K562 (cell line): ENCODE measurements at regions not wholly inside any gene's neighbourhood (a gene's known extent, or its start where the extent isn't known, plus 50 kb on each side); places are given as distances from the start of the nearest gene placed in this dataset.

ENCODE experiments used
- ATAC-seq: fragments of 200-7000 bp; cut with Tn5 transposase; 3 replicates; pipeline ENCODE4 v1.9.1; 2020; ENCODE audit warnings: moderate library complexity
- BruUV-seq: library from RNA; stranded (reverse); fragments of 400-500 nt; replicated peaks from 2 replicates; lab custom pipeline; 2021; lab: Mats Ljungman, UMichigan
- CTCF ChIA-PET: fragments of 300-600 bp; formaldehyde crosslinking; extraction: SDS; loops from one replicate; lab custom pipeline; 2021; ENCODE audit warnings: low intra/inter-chr PET ratio; lab: Yijun Ruan, JAX
- POLR2A ChIA-PET: fragments of 300-600, 350-650 bp; sonication (Branson Sonifier 250); formaldehyde crosslinking; extraction: SDS; loops from one replicate; lab custom pipeline; 2021; ENCODE audit warnings: antibody characterized with exemption, inconsistent platforms; lab: Yijun Ruan, JAX
- DNase-seq, 4 experiments: peaks; one replicate each; pipeline versions ENCODE4 v3.0.0 to v3.0.0-alpha.2; 2011 to 2018; ENCODE audit warnings: low spot score in 3 of 4, mixed read lengths in 3 of 4; ENCODE audit errors: extremely low read depth in 1 of 4
- FAIRE-seq: peaks from 2 replicates; lab custom pipeline; 2011; peaks lifted over from hg19 to GRCh38; lab: Jason Lieb, UNC
- H2AFZ ChIP-seq: 2 replicates; pipeline ENCODE4 v1.6.0; 2011; ENCODE audit warnings: low read depth, low read length, control low read depth, inconsistent platforms
- H3K27ac ChIP-seq: fragments of 200-600 bp; 3 replicates; pipeline ENCODE4 v1.8.0; 2011; ENCODE audit warnings: low read depth, mild to moderate bottlenecking, control low read depth, inconsistent platforms, low read length, moderate library complexity, mixed read lengths; ENCODE audit errors: extremely low read depth
- H3K27me3 ChIP-seq, 2 experiments: fragments of 300-600 bp in 1 of 2; 2 replicates in 1 of 2; 3 replicates in 1 of 2; pipeline versions ENCODE4 v1.6.0 to v1.8.0; 2011; ENCODE audit warnings: inconsistent platforms in 2 of 2, low read length in 2 of 2, mild to moderate bottlenecking in 1 of 2, mixed read lengths in 1 of 2, moderate library complexity in 1 of 2; ENCODE audit not compliant: control insufficient read depth in 2 of 2, insufficient read depth in 2 of 2
- H3K36me3 ChIP-seq: fragments of 300-600 bp; 3 replicates; pipeline ENCODE4 v1.8.0; 2011; ENCODE audit warnings: mild to moderate bottlenecking, low read length, inconsistent platforms; ENCODE audit not compliant: control insufficient read depth, insufficient read depth
- H3K4me1 ChIP-seq, 2 experiments: fragments of 200-600 bp in 1 of 2; replicated peaks in 1 of 2; 2 replicates in 1 of 2; 3 replicates in 1 of 2; pipeline versions ENCODE4 v1.5.1 to v1.8.0; 2011; ENCODE audit warnings: inconsistent platforms in 2 of 2, low read length in 2 of 2, mild to moderate bottlenecking in 1 of 2, mixed read lengths in 1 of 2, moderate library complexity in 1 of 2; ENCODE audit not compliant: control insufficient read depth in 2 of 2, insufficient read depth in 2 of 2
- H3K4me2 ChIP-seq: 2 replicates; pipeline ENCODE4 v1.6.1; 2011; ENCODE audit warnings: low read length, control low read depth, inconsistent platforms, mixed read lengths; ENCODE audit not compliant: insufficient read depth
- H3K4me3 ChIP-seq: fragments of 200-600 bp; sonication (generic), shearing (Covaris generic); 2 replicates; pipeline ENCODE4 v1.5.1; 2016; ENCODE audit warnings: control low read depth, inconsistent platforms
- H3K79me2 ChIP-seq: fragments of 200-600 bp; 3 replicates; pipeline ENCODE4 v1.8.0; 2011; ENCODE audit warnings: low read length, inconsistent platforms; ENCODE audit not compliant: control insufficient read depth, insufficient read depth
- H3K9ac ChIP-seq, 2 experiments: 2 replicates each; pipeline versions ENCODE4 v1.6.0 to v1.6.1; 2011; ENCODE audit warnings: low read depth in 2 of 2, low read length in 2 of 2, control low read depth in 1 of 2, inconsistent platforms in 1 of 2, mild to moderate bottlenecking in 1 of 2, mixed read lengths in 1 of 2; ENCODE audit not compliant: insufficient read depth in 1 of 2
- H3K9me1 ChIP-seq: one replicate; pipeline ENCODE4 v1.6.0; 2011; ENCODE audit warnings: inconsistent platforms, mild to moderate bottlenecking, low read length, moderate library complexity; ENCODE audit not compliant: control insufficient read depth, insufficient read depth
- H3K9me3 ChIP-seq: replicated peaks from 2 replicates; pipeline ENCODE4 v1.5.1; 2011; ENCODE audit warnings: low read depth, low read length, inconsistent platforms; ENCODE audit not compliant: control insufficient read depth, insufficient read depth
- H4K20me1 ChIP-seq: replicated peaks from 2 replicates; pipeline ENCODE4 v1.6.1; 2011; ENCODE audit warnings: low read length, inconsistent platforms, mixed read lengths; ENCODE audit not compliant: control insufficient read depth, insufficient read depth
- BRF1 ChIP-seq: IDR thresholded peaks from 3 replicates; pipeline ENCODE4 v1.6.1; 2011; ENCODE audit warnings: borderline replicate concordance, mild to moderate bottlenecking; ENCODE audit not compliant: insufficient read length; ENCODE audit errors: extremely low read depth
- ESRRA ChIP-seq: fragments of 450-650 bp; IDR thresholded peaks from 2 replicates; pipeline ENCODE4 v1.6.1; 2014; ENCODE audit warnings: low read depth, mild to moderate bottlenecking, moderate library complexity, borderline replicate concordance
- HDGF ChIP-seq: fragments of 450-650 bp; IDR thresholded peaks from 2 replicates; pipeline ENCODE4 v1.6.1; 2016
- HSF4 ChIP-seq: fragments of 250-450 bp; sonication (Bioruptor Pico); IDR thresholded peaks from 2 replicates; pipeline ENCODE4 v2.1.2; 2022; ENCODE audit warnings: mild to moderate bottlenecking, moderate library complexity, borderline replicate concordance
- NR2F6 ChIP-seq: fragments of 450-650 bp; formaldehyde crosslinking; IDR thresholded peaks from 2 replicates; pipeline ENCODE4 v1.4.0; 2020; ENCODE audit warnings: mild to moderate bottlenecking
- PURB ChIP-seq: sonication (generic); formaldehyde crosslinking; IDR thresholded peaks from 2 replicates; pipeline ENCODE4 v1.9.0; 2021; ENCODE audit warnings: low read depth, mild to moderate bottlenecking, missing genetic modification reagents
- SAFB ChIP-seq: fragments of 200-400 bp; formaldehyde crosslinking; IDR thresholded peaks from 2 replicates; pipeline ENCODE4 v1.6.1; 2017; ENCODE audit warnings: low read depth, low read length, borderline replicate concordance
- SRSF3 ChIP-seq: fragments of 200-400 bp; formaldehyde crosslinking; IDR thresholded peaks from 2 replicates; pipeline ENCODE4 v1.6.1; 2016; ENCODE audit warnings: mild to moderate bottlenecking, low read length, moderate library complexity; ENCODE audit not compliant: insufficient read depth
- TAF15 ChIP-seq: fragments of 200-400 bp; formaldehyde crosslinking; IDR thresholded peaks from 2 replicates; pipeline ENCODE4 v1.6.1; 2017; ENCODE audit warnings: mild to moderate bottlenecking, low read depth, low read length, moderate library complexity
- ZNF253 ChIP-seq: fragments of 250-450 bp; sonication (Bioruptor Pico); conservative IDR thresholded peaks from 2 replicates; pipeline ENCODE4 v1.6.1; 2021; ENCODE audit warnings: mild to moderate bottlenecking
- ZNF583 ChIP-seq: fragments of 250-450 bp; sonication (Bioruptor Pico); IDR thresholded peaks from 2 replicates; pipeline ENCODE4 v1.4.0; 2020
- WGBS: fragments of 100-300 bp; shearing (Covaris generic); methylation state at CpG from one replicate; pipeline ENCODE4 v1.1.6; 2016; ENCODE audit warnings: low coverage, mixed read lengths; ENCODE audit not compliant: insufficient coverage; ENCODE audit errors: missing lambda C conversion rate; 5-methylcytosine and 5-hydroxymethylcytosine counted together
- in situ Hi-C: fragments of 300-500 bp; cut with MboI; formaldehyde crosslinking; loops from 4 replicates; pipeline ENCODE4 v1.15.0; 2018; ENCODE audit warnings: inconsistent platforms, mixed read lengths
- intact Hi-C: fragments of 100-400 bp; cut with micrococcal nuclease; formaldehyde crosslinking; loops from 2 replicates; pipeline ENCODE4 v1.14.2; 2022

- ATAC-seq (no peak), FAIRE-seq (no peak), DNase-seq (no peak)
- intact Hi-C loops, result no loop called here
- Histone ChIP-seq H3K27ac (no peak overlapping the region), H3K27me3 (no peaks in the 10 kb centered on the region), H3K36me3 (no peaks in the 10 kb centered on the region), H3K4me2 (no peak overlapping the region), H3K4me1 (no peaks in the 10 kb centered on the region), H3K9me3 (no peaks in the 10 kb centered on the region), H3K9me1 (no peaks in the 10 kb centered on the region), H2AFZ (no peak overlapping the region), H3K9ac (no peak overlapping the region), H4K20me1 (no peaks in the 10 kb centered on the region), H3K4me3 (no peak overlapping the region), H3K79me2 (no peaks in the 10 kb centered on the region)
- 8% methylated on average over 1 of the region's 1 CpG for WGBS
- in situ Hi-C loops, result no loop called here
- CTCF ChIA-PET, result no interaction called here
- TF ChIP-seq ESRRA (no peak), ZNF583 (CRISPR knock-in tag) (no peak), SAFB (no peak), NR2F6 (CRISPR knock-in tag) (no peak), HSF4 (CRISPR knock-in tag) (no peak), ZNF253 (no peak), HDGF (no peak), SRSF3 (no peak), BRF1 (no peak), TAF15 (no peak), PURB (CRISPR knock-in tag) (no peak)
- POLR2A ChIA-PET, result no interaction called here
- no TSS peak for BruUV-seq
These were observed 191.0 kb downstream of the HNMT start for GRCh38 chr2:138155304-138155703.
